ENCODE measurements at regions not wholly inside any gene's neighbourhood (a gene's known extent, or its start where the extent isn't known, plus 50 kb on each side); places are given as distances from the start of the nearest gene placed in this dataset.

- H3K9me3 ChIP-seq = no peaks in the 10 kb centered on the region
- no peak overlapping the region for H3K4me3 ChIP-seq
- no peaks in the 10 kb centered on the region for H3K36me3 ChIP-seq
- H3K27me3 ChIP-seq (replicated peaks; ENCODE audit: insufficient read depth) = no peaks in the 10 kb centered on the region
- no peak for DNase-seq (ENCODE audit: low spot score)
- peak overlapping the region; percentile 31 to 63 for H3K27ac ChIP-seq
- H3K4me1 ChIP-seq (ENCODE audit: control insufficient read depth in 1 of 2, low read depth in 2 of 2) = peaks cover 36 to 69% of the 10 kb centered on the region in 2 donors
- no peak for TF ChIP-seq CTCF (IDR thresholded peaks at IDR 0.05)
- no peak for ATAC-seq (ENCODE audit: insufficient number of reproducible peaks, low FRiP score, low read depth)
Observed at GRCh38 chr3:124113485-124113884, 121.6 kb upstream of the ROPN1 start.

- Histone ChIP-seq H3K4me1 (ENCODE audit: control insufficient read depth in 1 of 2, low read depth in 2 of 2) (peaks cover 50 to 87% of the 10 kb centered on the region in 2 donors), H3K9me3 (no peaks in the 10 kb centered on the region), H3K27me3 (replicated peaks; ENCODE audit: insufficient read depth) (no peaks in the 10 kb centered on the region), H3K4me3 (peak overlapping the region; percentile 37), H3K27ac (peak overlapping the region; percentile 63 to 76), H3K36me3 (no peaks in the 10 kb centered on the region)
- no peak for ATAC-seq (ENCODE audit: insufficient number of reproducible peaks, low FRiP score, low read depth)
- no peak for TF ChIP-seq CTCF (IDR thresholded peaks at IDR 0.05)
- DNase-seq (ENCODE audit: low spot score) = no peak
Observed at GRCh38 chr3:124115279-124115678, 123.4 kb upstream of the ROPN1 start.

- Histone ChIP-seq H3K27ac (peak overlapping the region; percentile 63 to 76), H3K27me3 (replicated peaks; ENCODE audit: insufficient read depth) (no peaks in the 10 kb centered on the region), H3K9me3 (no peaks in the 10 kb centered on the region), H3K36me3 (no peaks in the 10 kb centered on the region), H3K4me1 (ENCODE audit: control insufficient read depth in 1 of 2, low read depth in 2 of 2) (peaks cover 48 to 83% of the 10 kb centered on the region in 2 donors), H3K4me3 (no peak overlapping the region)
- DNase-seq (ENCODE audit: low spot score) (no peak), ATAC-seq (ENCODE audit: insufficient number of reproducible peaks, low FRiP score, low read depth) (no peak)
- TF ChIP-seq CTCF (IDR thresholded peaks at IDR 0.05) = no peak
Observed at GRCh38 chr3:124115956-124116355, 124.0 kb upstream of the ROPN1 start.

- Histone ChIP-seq H3K36me3 (no peaks in the 10 kb centered on the region), H3K27me3 (replicated peaks; ENCODE audit: insufficient read depth) (no peaks in the 10 kb centered on the region), H3K9me3 (no peaks in the 10 kb centered on the region), H3K4me3 (no peak overlapping the region), H3K4me1 (ENCODE audit: control insufficient read depth in 1 of 2, low read depth in 2 of 2) (peaks cover 56 to 89% of the 10 kb centered on the region in 2 donors), H3K27ac (peak overlapping the region; percentile 63 to 76)
- ATAC-seq (ENCODE audit: insufficient number of reproducible peaks, low FRiP score, low read depth) (no peak), DNase-seq (ENCODE audit: low spot score) (no peak)
- TF ChIP-seq CTCF (IDR thresholded peaks at IDR 0.05) = no peak
Observed at GRCh38 chr3:124116906-124117305, 125.0 kb upstream of the ROPN1 start.

- TF ChIP-seq CTCF (IDR thresholded peaks at IDR 0.05) = no peak
- no peak overlapping the region for H3K4me3 ChIP-seq
- ATAC-seq (ENCODE audit: insufficient number of reproducible peaks, low FRiP score, low read depth) = peak; percentile 82
- no peaks in the 10 kb centered on the region for H3K27me3 ChIP-seq (replicated peaks; ENCODE audit: insufficient read depth)
- H3K9me3 ChIP-seq = no peaks in the 10 kb centered on the region
- peak; percentile 52 for DNase-seq (ENCODE audit: low spot score)
- H3K4me1 ChIP-seq (ENCODE audit: control insufficient read depth in 1 of 2, low read depth in 2 of 2) = peaks cover 55 to 91% of the 10 kb centered on the region in 2 donors
- H3K27ac ChIP-seq = peak overlapping the region; percentile 73 to 76
- H3K36me3 ChIP-seq = no peaks in the 10 kb centered on the region
Observed at GRCh38 chr3:124117486-124117885, 125.6 kb upstream of the ROPN1 start.
